GM12875 (cell line): ENCODE measurements at regions not wholly inside any gene's neighbourhood (a gene's known extent, or its start where the extent isn't known, plus 50 kb on each side); places are given as distances from the start of the nearest gene placed in this dataset.

ENCODE experiments used
- H3K4me3 ChIP-seq: one replicate; pipeline ENCODE4 v1.5.1; 2011; ENCODE audit warnings: low read depth, low read length, control low read depth
- TF ChIP-seq, protein P1 (sequence below): IDR thresholded peaks from 2 replicates; pipeline ENCODE4 v1.5.1; 2011; ENCODE audit warnings: low read depth, mild to moderate bottlenecking, control low read depth, inconsistent platforms, low read length, moderate library complexity, borderline replicate concordance; ENCODE audit not compliant: insufficient read depth

DNA sequence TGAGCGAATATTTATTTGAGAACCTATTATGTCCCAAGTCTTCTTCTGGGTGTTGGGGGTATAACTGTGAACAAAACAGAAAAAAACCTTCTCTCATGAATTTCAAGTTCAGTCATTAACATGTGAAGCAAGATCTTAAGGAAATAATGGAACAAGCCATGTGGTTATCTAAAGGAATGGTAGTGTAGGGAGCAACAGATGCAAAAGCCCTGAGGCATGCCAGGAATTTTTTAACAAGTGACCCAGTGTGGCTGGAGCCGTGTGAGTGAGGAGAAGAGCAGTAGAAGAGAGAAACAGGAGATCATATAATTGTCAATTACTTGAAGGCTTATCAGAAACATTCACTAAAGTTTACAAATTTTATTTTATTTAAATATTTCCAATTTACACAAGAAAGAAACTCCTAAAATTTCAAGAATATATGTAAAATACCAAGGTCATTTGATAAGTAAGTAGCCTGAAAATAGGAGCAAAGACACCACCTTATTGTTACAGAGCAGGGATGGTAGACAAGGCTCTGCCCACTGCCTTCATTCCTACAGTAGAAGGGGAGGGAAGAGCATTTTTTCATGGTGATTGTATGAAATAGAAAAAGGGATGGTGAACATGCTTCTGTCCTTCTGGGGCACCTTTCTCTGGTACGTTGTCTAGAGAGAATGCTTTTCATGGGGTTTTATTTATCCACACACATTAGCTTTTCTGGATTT is 345.1 kb downstream of the PLOD2 start:
- no peak overlapping the region for H3K4me3 ChIP-seq
- TF ChIP-seq, protein P1, sequence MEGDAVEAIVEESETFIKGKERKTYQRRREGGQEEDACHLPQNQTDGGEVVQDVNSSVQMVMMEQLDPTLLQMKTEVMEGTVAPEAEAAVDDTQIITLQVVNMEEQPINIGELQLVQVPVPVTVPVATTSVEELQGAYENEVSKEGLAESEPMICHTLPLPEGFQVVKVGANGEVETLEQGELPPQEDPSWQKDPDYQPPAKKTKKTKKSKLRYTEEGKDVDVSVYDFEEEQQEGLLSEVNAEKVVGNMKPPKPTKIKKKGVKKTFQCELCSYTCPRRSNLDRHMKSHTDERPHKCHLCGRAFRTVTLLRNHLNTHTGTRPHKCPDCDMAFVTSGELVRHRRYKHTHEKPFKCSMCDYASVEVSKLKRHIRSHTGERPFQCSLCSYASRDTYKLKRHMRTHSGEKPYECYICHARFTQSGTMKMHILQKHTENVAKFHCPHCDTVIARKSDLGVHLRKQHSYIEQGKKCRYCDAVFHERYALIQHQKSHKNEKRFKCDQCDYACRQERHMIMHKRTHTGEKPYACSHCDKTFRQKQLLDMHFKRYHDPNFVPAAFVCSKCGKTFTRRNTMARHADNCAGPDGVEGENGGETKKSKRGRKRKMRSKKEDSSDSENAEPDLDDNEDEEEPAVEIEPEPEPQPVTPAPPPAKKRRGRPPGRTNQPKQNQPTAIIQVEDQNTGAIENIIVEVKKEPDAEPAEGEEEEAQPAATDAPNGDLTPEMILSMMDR, result no peak

DNA sequence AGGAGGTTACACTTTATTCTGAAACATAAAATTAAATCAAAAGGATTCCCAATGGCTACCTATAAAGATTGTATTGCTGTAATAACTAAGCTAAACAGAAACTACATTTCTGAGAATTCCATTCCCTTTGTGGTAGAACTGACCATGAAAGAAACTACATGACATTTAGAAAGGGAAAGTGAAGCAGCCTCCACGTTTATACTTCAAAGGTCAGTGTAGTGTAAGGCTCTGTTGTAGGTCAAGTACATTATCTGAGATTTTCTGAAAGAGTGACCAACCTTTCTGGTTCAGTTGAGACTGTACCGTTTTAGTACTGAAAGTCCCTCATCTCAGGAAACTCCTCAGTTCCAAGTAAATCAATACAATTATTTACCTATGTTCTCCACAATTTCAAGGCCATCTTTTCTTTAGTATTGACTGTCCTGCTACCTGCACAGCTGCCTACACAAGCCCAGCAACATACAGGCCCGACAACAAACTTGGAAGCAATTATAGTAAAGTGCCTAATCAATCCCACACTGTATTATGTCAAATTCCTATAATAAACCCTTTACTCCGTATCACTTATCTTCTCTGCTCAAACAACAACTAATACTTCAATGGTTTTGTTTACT is 343.0 kb downstream of the PLOD2 start:
- H3K4me3 ChIP-seq, result no peak overlapping the region
- TF ChIP-seq, protein P1, result no peak

DNA sequence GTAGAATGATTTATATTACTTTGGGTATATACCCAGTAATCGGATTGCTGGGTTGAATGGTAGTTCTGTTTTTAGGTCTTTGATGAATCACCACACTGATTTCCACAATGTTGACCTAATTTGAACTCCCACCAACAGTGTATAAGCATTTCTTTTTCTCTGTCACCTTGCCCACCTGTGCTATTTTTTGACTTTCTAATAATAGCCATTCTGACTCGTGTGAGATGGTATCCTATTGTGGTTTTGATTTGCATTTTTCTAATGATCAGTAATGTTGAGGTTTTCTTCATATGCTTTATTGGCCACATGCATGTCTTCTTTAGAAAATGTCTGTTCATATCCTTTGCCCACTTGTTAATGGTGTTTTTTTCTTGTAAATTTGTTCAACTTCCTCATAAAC is 340.8 kb downstream of the PLOD2 start:
- TF ChIP-seq, protein P1, result no peak
- H3K4me3 ChIP-seq, result no peak overlapping the region

DNA sequence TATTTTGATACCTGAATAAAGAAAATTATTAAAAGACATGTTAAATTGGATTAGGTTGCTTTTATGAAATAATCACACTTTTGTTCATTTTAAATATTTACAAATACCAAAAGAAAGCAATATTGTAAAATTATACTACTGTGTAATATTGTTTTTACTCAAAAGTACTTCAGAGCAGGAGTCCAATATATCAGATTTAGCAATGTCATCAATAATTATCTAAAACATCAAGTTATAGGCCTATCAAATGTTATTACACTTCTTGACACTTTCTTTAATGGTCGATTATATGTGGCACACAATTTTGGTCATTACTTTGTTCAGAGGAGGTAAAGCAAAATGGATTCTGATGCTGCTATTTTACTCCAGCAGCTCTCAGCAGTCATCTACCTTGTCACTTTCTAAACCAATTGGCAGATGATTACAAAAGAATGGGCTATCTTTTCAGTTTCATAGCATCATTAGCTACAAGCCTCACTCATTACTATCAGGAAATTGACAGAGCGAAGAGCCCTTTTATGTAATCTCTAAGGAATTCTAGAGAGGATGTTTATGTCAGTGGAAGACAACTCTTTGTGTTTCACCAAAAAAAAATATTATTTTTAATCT is 318.6 kb downstream of the PLOD2 start:
- H3K4me3 ChIP-seq, result no peak overlapping the region
- TF ChIP-seq, protein P1, result no peak

DNA sequence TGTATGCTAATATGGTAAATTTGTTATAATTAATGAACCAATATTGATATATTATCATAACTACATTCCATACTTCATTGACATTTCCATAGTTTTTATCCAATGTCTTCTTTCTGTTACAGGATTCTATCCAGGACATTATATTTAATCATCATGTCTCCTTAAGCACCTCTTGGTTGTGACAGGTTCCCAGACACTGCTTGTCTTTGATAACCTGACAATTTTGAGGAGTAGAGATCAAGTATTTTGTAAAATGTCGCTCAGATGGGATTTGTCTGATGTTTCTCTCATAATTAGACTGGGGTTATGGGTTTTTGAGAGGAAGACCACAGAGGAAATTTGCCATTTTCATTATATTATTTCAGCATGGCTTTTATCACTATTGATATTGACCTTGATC is 317.4 kb downstream of the PLOD2 start:
- no peak overlapping the region for H3K4me3 ChIP-seq
- TF ChIP-seq, protein P1, result no peak

DNA sequence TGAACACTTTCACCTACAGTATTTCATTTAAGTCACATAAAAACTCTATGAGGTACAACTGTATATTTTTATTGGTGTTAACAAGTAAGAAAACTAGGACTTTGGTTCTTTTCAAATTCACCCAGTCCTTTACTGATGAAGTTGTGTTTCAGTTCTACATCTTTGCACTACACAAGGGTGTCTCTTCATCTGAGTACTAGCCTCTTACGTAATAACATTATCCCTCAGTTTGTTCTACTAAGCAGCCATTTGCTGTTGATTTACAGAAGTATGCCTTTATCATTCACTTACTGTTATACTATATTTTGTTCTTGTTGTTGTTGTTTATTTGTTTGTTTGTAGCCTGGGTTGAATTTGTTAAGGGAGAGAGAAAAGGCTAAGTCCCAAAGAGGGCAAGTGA is 311.9 kb downstream of the PLOD2 start:
- no peak overlapping the region for H3K4me3 ChIP-seq
- TF ChIP-seq, protein P1, result no peak

DNA sequence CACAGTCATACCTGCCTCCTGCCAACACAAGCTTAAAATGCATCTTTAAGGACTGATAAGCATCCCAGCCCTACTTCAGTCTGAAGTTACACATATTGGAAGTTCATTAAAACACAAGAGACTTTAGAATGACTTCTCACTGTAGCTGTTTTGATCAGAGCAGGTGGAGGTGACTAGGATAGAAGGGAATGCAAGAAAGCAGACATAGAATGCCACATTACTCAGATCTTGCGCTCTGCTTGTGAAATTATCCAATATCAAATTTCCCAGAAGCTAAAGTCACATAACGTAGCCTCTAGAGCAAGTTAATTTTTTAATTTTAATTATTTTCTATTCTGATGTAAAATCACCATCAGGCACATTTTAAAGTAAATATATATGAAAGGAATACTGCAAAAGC is 306.5 kb downstream of the PLOD2 start:
- TF ChIP-seq, protein P1, result no peak
- no peak overlapping the region for H3K4me3 ChIP-seq
